IMR-90 (cell line): ENCODE measurements at regions not wholly inside any gene's neighbourhood (a gene's known extent, or its start where the extent isn't known, plus 50 kb on each side); places are given as distances from the start of the nearest gene placed in this dataset.

Experiments
- ATAC-seq: fragments of 200-7000 bp; cut with Tn5 transposase; 2 replicates; pipeline ENCODE4 v1.9.1; 2020; ENCODE audit warnings: low read depth, mild to moderate bottlenecking, moderate library complexity
- BruUV-seq: library from RNA; stranded (reverse); fragments of 400-500 nt; replicated peaks from 2 replicates; lab custom pipeline; 2021; lab: Mats Ljungman, UMichigan
- CTCF ChIA-PET: fragments of 300-600 bp; formaldehyde crosslinking; extraction: SDS; loops from one replicate; lab custom pipeline; 2021; ENCODE audit warnings: antibody characterized with exemption; lab: Yijun Ruan, JAX
- POLR2A ChIA-PET: fragments of 300-600 bp; sonication (Branson Sonifier 250); formaldehyde crosslinking; loops from one replicate; lab custom pipeline; 2022; ENCODE audit warnings: antibody characterized with exemption; ENCODE audit not compliant: unreplicated experiment; lab: Charles Lee
- DNase-seq: peaks from one replicate; pipeline ENCODE4 v3.0.0; 2013
- H2AFZ ChIP-seq: replicated peaks from 2 replicates; pipeline ENCODE3; 2013; ENCODE audit warnings: low read length, mild to moderate bottlenecking; ENCODE audit not compliant: poor library complexity
- H2AK5ac ChIP-seq: 2 replicates; pipeline ENCODE4 v1.6.1; 2013; ENCODE audit warnings: low read depth, low read length, inconsistent platforms
- H2AK9ac ChIP-seq: replicated peaks from 2 replicates; pipeline ENCODE3; 2013; ENCODE audit warnings: mild to moderate bottlenecking, low read depth, low read length, moderate library complexity; ENCODE audit not compliant: poor library complexity
- H2BK120ac ChIP-seq: 2 replicates; pipeline ENCODE4 v1.6.1; 2013; ENCODE audit warnings: low read depth, low read length, inconsistent platforms
- H2BK15ac ChIP-seq: 3 replicates; pipeline ENCODE4 v1.6.1; 2013; ENCODE audit warnings: low read depth, low read length, inconsistent platforms
- H2BK20ac ChIP-seq: 2 replicates; pipeline ENCODE4 v1.6.1; 2013; ENCODE audit warnings: low read depth, mild to moderate bottlenecking, inconsistent platforms, low read length, moderate library complexity
- H2BK5ac ChIP-seq: 2 replicates; pipeline ENCODE4 v1.6.1; 2013; ENCODE audit warnings: mild to moderate bottlenecking, low read depth, low read length, inconsistent platforms; ENCODE audit not compliant: poor library complexity, severe bottlenecking
- H3K14ac ChIP-seq: replicated peaks from 2 replicates; pipeline ENCODE4 v1.6.1; 2013; ENCODE audit warnings: low read depth, low read length, inconsistent platforms
- H3K18ac ChIP-seq: 2 replicates; pipeline ENCODE4 v1.6.1; 2013; ENCODE audit warnings: low read depth, low read length, control low read depth
- H3K23ac ChIP-seq: 2 replicates; pipeline ENCODE4 v1.6.1; 2013; ENCODE audit warnings: low read depth, low read length, inconsistent platforms
- H3K27ac ChIP-seq: 2 replicates; pipeline ENCODE4 v1.5.1; 2013; ENCODE audit warnings: mild to moderate bottlenecking, control low read depth, low read length; ENCODE audit not compliant: insufficient read depth
- H3K27me3 ChIP-seq: 2 replicates; pipeline ENCODE4 v1.6.1; 2013; ENCODE audit warnings: low read length; ENCODE audit not compliant: control insufficient read depth, insufficient read depth
- H3K36me3 ChIP-seq: 2 replicates; pipeline ENCODE4 v1.6.1; 2013; ENCODE audit warnings: low read length, mixed read lengths; ENCODE audit not compliant: control insufficient read depth, insufficient read depth
- H3K4ac ChIP-seq: 2 replicates; pipeline ENCODE4 v1.6.1; 2013; ENCODE audit warnings: low read depth, low read length, inconsistent platforms
- H3K4me1 ChIP-seq: 2 replicates; pipeline ENCODE4 v1.6.1; 2013; ENCODE audit warnings: low read length, mixed read lengths; ENCODE audit not compliant: control insufficient read depth, insufficient read depth
- H3K4me2 ChIP-seq: 2 replicates; pipeline ENCODE4 v1.6.1; 2013; ENCODE audit warnings: low read depth, mild to moderate bottlenecking, control low read depth, low read length, moderate library complexity
- H3K4me3 ChIP-seq: 2 replicates; pipeline ENCODE4 v1.5.1; 2013; ENCODE audit warnings: low read depth, mild to moderate bottlenecking, control low read depth, low read length, moderate library complexity; ENCODE audit not compliant: insufficient read depth
- H3K56ac ChIP-seq: 2 replicates; pipeline ENCODE4 v1.6.1; 2013; ENCODE audit warnings: low read length, inconsistent platforms; ENCODE audit not compliant: insufficient read depth; ENCODE audit errors: extremely low read depth
- H3K79me1 ChIP-seq, 2 experiments: 2 replicates each; pipeline ENCODE4 v1.6.1; 2013; ENCODE audit warnings: low read length in 2 of 2, inconsistent platforms in 1 of 2, low read depth in 1 of 2
- H3K9ac ChIP-seq: 2 replicates; pipeline ENCODE4 v1.6.1; 2013; ENCODE audit warnings: low read depth, low read length, control low read depth
- H3K9me1 ChIP-seq: 2 replicates; pipeline ENCODE4 v1.6.1; 2013; ENCODE audit warnings: low read length, inconsistent platforms; ENCODE audit not compliant: insufficient read depth
- H3K9me3 ChIP-seq: 2 replicates; pipeline ENCODE4 v1.6.1; 2013; ENCODE audit warnings: low read length; ENCODE audit not compliant: control insufficient read depth, insufficient read depth
- H4K20me1 ChIP-seq: 2 replicates; pipeline ENCODE4 v1.6.1; 2013; ENCODE audit warnings: low read length, inconsistent platforms; ENCODE audit not compliant: insufficient read depth
- H4K5ac ChIP-seq: 2 replicates; pipeline ENCODE4 v1.6.1; 2013; ENCODE audit warnings: mild to moderate bottlenecking, low read depth, low read length, control low read depth
- H4K8ac ChIP-seq, 2 experiments: 2 replicates each; pipeline ENCODE4 v1.6.1; 2013; ENCODE audit warnings: low read depth in 2 of 2, low read length in 2 of 2, control low read depth in 1 of 2, inconsistent platforms in 1 of 2
- H4K91ac ChIP-seq: 2 replicates; pipeline ENCODE4 v1.6.1; 2013; ENCODE audit warnings: low read depth, low read length, inconsistent platforms; ENCODE audit not compliant: insufficient read depth
- BHLHE40 ChIP-seq: fragments of 150-350 bp; IDR thresholded peaks from 2 replicates; pipeline ENCODE4 v1.6.1; 2016; ENCODE audit warnings: mild to moderate bottlenecking, low read depth, low read length
- CEBPB ChIP-seq: IDR thresholded peaks from 2 replicates; pipeline ENCODE4 v1.6.1; 2012; ENCODE audit warnings: low read depth, low read length, improper control_type of control experiment
- CHD1 ChIP-seq: IDR thresholded peaks from 2 replicates; pipeline ENCODE4 v1.6.1; 2012; ENCODE audit warnings: low read depth, low read length, improper control_type of control experiment
- FOS ChIP-seq: fragments of 150-350 bp; IDR thresholded peaks from 2 replicates; pipeline ENCODE4 v1.6.1; 2016; ENCODE audit warnings: low read depth, low read length
- MAFK ChIP-seq: IDR thresholded peaks from 2 replicates; pipeline ENCODE4 v1.6.1; 2012; ENCODE audit warnings: low read depth, low read length, improper control_type of control experiment
- MAZ ChIP-seq: IDR thresholded peaks from 2 replicates; pipeline ENCODE4 v1.6.1; 2012; ENCODE audit warnings: low read depth, mild to moderate bottlenecking, low read length, improper control_type of control experiment, moderate library complexity, borderline replicate concordance
- NFE2L2 ChIP-seq: fragments of 150-350 bp; IDR thresholded peaks from 2 replicates; pipeline ENCODE4 v1.6.1; 2016; ENCODE audit warnings: low read depth, mild to moderate bottlenecking, low read length
- POLR2A ChIP-seq: IDR thresholded peaks from 2 replicates; pipeline ENCODE4 v1.6.1; 2012; ENCODE audit warnings: mild to moderate bottlenecking, low read depth, low read length
- RAD21 ChIP-seq: IDR thresholded peaks from 2 replicates; pipeline ENCODE4 v1.6.1; 2012; ENCODE audit warnings: low read length, improper control_type of control experiment
- RCOR1 ChIP-seq: IDR thresholded peaks from 2 replicates; pipeline ENCODE4 v1.6.1; 2012; ENCODE audit warnings: mild to moderate bottlenecking, low read length, improper control_type of control experiment; ENCODE audit not compliant: insufficient replicate concordance
- RFX5 ChIP-seq: IDR thresholded peaks from 2 replicates; pipeline ENCODE4 v1.8.0; 2012; ENCODE audit warnings: low read depth, mild to moderate bottlenecking, low read length, moderate library complexity
- SMC3 ChIP-seq: fragments of 150-350 bp; IDR thresholded peaks from 2 replicates; pipeline ENCODE4 v1.6.1; 2016; ENCODE audit warnings: low read depth, mild to moderate bottlenecking, antibody characterized with exemption, low read length, moderate library complexity
- WGBS, 2 experiments: methylation state at CpG; one replicate each; pipeline versions ENCODE4 v1.1.5 to v1.1.7; 2013; ENCODE audit warnings: missing lambda C conversion rate in 2 of 2; ENCODE audit not compliant: insufficient read length in 1 of 2; ENCODE audit errors: extremely low coverage in 2 of 2; 5-methylcytosine and 5-hydroxymethylcytosine counted together
- dilution Hi-C: fragments of 300-500 bp; cut with HindIII; formaldehyde crosslinking; loops from one replicate; pipeline ENCODE4 v1.14.3; 2018; ENCODE audit warnings: low sequenced_read_pairs; ENCODE audit not compliant: unreplicated experiment
- in situ Hi-C: fragments of 300-500 bp; cut with MboI; formaldehyde crosslinking; loops from 3 replicates; pipeline ENCODE4 v1.14.3; 2019; ENCODE audit warnings: low sequenced_read_pairs, inconsistent platforms, mixed read lengths
- intact Hi-C: fragments of 100-400 bp; cut with micrococcal nuclease; formaldehyde crosslinking; loops from 2 replicates; pipeline ENCODE4 v1.10.0; 2022

- intact Hi-C loops = no loop called here
- DNase-seq (no peak), ATAC-seq (no peak)
- H3K9me1 ChIP-seq = no peaks in the 10 kb centered on the region
- no peak overlapping the region for H4K5ac ChIP-seq
- WGBS, 2 experiments = no CpG with 5 or more reads among the region's 2 CpGs
- H3K4me3 ChIP-seq = no peak overlapping the region
- no peak overlapping the region for H2AK9ac ChIP-seq
- no peak overlapping the region for H2BK15ac ChIP-seq
- H3K27me3 ChIP-seq = peaks cover 17% of the 10 kb centered on the region
- no peak overlapping the region for H3K4me2 ChIP-seq
- H2AK5ac ChIP-seq = no peak overlapping the region
- no peaks in the 10 kb centered on the region for H3K36me3 ChIP-seq
- no peak overlapping the region for H2BK20ac ChIP-seq
- dilution Hi-C loops = no loop called here
- H3K9me3 ChIP-seq = no peaks in the 10 kb centered on the region
- no peak overlapping the region for H4K8ac ChIP-seq
- no peak overlapping the region for H3K9ac ChIP-seq
- H3K27ac ChIP-seq = no peak overlapping the region
- no peak overlapping the region for H2AFZ ChIP-seq
- peaks cover 2% of the 10 kb centered on the region; the same call in 1 of the 2 replicates for H3K4me1 ChIP-seq
- no peak overlapping the region for H3K18ac ChIP-seq
- no TSS peak for BruUV-seq
- no peak overlapping the region for H2BK120ac ChIP-seq
- H2BK5ac ChIP-seq = no peak overlapping the region
- H3K4ac ChIP-seq = no peak overlapping the region
- ChIA-PET CTCF (no interaction called here), POLR2A (no interaction called here)
- no peak overlapping the region for H4K91ac ChIP-seq
- no peak overlapping the region for H3K14ac ChIP-seq
- H3K79me1 ChIP-seq = no peaks in the 10 kb centered on the region
- no peak overlapping the region for H3K56ac ChIP-seq
- no peak overlapping the region for H3K23ac ChIP-seq
- H4K20me1 ChIP-seq = no peaks in the 10 kb centered on the region
- no peak for TF ChIP-seq RAD21
- no peak for TF ChIP-seq BHLHE40
- no peak for TF ChIP-seq MAZ
- TF ChIP-seq RFX5 = no peak
- no peak for TF ChIP-seq NFE2L2
- TF ChIP-seq FOS = no peak
- TF ChIP-seq CHD1 = no peak
- TF ChIP-seq MAFK = no peak
- no peak for TF ChIP-seq SMC3
- no peak for TF ChIP-seq POLR2A
- no peak for TF ChIP-seq RCOR1
- TF ChIP-seq CEBPB = no peak
- in situ Hi-C loops = no loop called here
These were observed 254.4 kb downstream of the NDUFS4 start for GRCh38 chr5:53814819-53815218.
